A549 (cell line): ENCODE measurements at regions not wholly inside any gene's neighbourhood (a gene's known extent, or its start where the extent isn't known, plus 50 kb on each side); places are given as distances from the start of the nearest gene placed in this dataset.

Experiments used
- BCL3 ChIP-seq: fragments of >200 bp; sonication (Bioruptor Twin); formaldehyde crosslinking; IDR thresholded peaks from 3 replicates; pipeline ENCODE4 v1.6.1; 2016
- CTCF ChIP-seq: fragments of >200 bp; sonication (Bioruptor Twin); formaldehyde crosslinking; IDR thresholded peaks from 3 replicates; pipeline ENCODE4 v1.5.1; 2016
- HMGXB4 ChIP-seq: fragments of 250-450 bp; sonication (Bioruptor Pico); IDR thresholded peaks from 2 replicates; pipeline ENCODE4 v1.5.0; 2021; ENCODE audit warnings: mild to moderate bottlenecking, moderate library complexity, borderline replicate concordance
- KDM1A ChIP-seq: fragments of 200-600 bp; sonication (generic); IDR thresholded peaks from 2 replicates; pipeline ENCODE4 v1.6.1; 2016; ENCODE audit warnings: low read depth, mild to moderate bottlenecking
- PBX3 ChIP-seq: IDR thresholded peaks from 2 replicates; pipeline ENCODE4 v1.6.1; 2012
- USF2 ChIP-seq: fragments of 450-650 bp; IDR thresholded peaks from 2 replicates; pipeline ENCODE4 v1.6.1; 2014; ENCODE audit warnings: antibody characterized with exemption

- TF ChIP-seq BCL3 (no peak), CTCF (no peak), USF2 (no peak), PBX3 (no peak), KDM1A (no peak), HMGXB4 (CRISPR knock-in tag) (no peak)
These were observed 187.3 kb upstream of the FRMD6 start for GRCh38 chr14:51464411-51464810.
